Loucy (cell line): ENCODE measurements at regions not wholly inside any gene's neighbourhood (a gene's known extent, or its start where the extent isn't known, plus 50 kb on each side); places are given as distances from the start of the nearest gene placed in this dataset.

Experiments
- CTCF ChIP-seq: fragments of 200-600 bp; sonication (generic); conservative IDR thresholded peaks from 2 replicates; pipeline ENCODE4 v1.5.1; 2014; ENCODE audit warnings: mild to moderate bottlenecking, antibody characterized with exemption, low read length
- EZH2phosphoT487 ChIP-seq: fragments of 200-600 bp; IDR thresholded peaks from 2 replicates; pipeline ENCODE4 v1.6.1; 2018; ENCODE audit warnings: antibody characterized with exemption, mild to moderate bottlenecking, moderate library complexity, borderline replicate concordance

- TF ChIP-seq CTCF (peak; percentile 85), EZH2phosphoT487 (no peak)
These were observed 496.4 kb downstream of the BUD13 start for GRCh38 chr11:116276051-116277044.
